ENCODE measurements at regions not wholly inside any gene's neighbourhood (a gene's known extent, or its start where the extent isn't known, plus 50 kb on each side); places are given as distances from the start of the nearest gene placed in this dataset.

DNA sequence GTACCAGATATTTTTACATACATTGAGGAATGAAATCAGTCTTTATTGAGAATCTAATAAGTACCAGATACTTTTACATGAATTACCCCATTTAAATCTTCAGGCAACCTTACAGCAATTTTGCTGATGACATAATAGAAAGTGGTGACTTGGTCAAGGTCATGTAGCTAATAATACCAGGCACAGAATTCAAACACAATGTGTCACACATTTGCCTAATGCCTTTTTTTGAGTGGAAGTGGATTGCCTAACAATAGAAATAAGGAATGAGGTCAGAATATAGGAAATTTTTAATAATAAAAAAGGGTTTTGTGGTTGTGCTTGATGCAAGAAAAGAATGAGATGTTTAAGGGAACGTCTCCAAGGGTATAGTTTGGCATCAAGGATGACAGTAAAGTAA is 466.6 kb upstream of the IGFBP3 start:
- TF ChIP-seq POLR2A (IDR thresholded peaks at IDR 0.05) (no peak), CTCF (IDR thresholded peaks at IDR 0.05) (no peak)
